ENCODE measurements at regions not wholly inside any gene's neighbourhood (a gene's known extent, or its start where the extent isn't known, plus 50 kb on each side); places are given as distances from the start of the nearest gene placed in this dataset.
"Not testable (repeated sequence)": the region's sequence is repeated elsewhere in the genome, so short reads cannot be mapped to it uniquely, and the experiment has no call there.

DNA sequence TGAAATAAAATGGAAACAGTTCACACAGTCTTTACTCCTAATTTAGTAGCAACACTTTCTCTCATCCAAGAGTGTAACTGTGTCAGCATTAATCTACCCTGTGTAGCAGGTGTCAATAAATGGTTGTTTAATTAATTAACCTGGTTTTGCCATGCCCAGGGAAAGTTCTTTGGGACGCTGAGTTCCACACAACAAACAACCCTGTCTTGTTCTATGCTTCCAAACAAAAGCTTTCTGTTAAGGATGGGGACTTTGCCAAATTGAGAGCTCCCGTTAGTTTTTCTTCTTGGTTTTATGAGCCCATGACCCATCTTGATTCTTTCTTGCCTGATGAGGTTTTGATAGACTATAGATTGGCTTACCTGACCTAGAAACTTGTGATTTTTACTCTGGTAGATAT is 530.1 kb downstream of the KCNJ2 start:
- no peak for DNase-seq (ENCODE audit: low read depth, low spot score)

DNA sequence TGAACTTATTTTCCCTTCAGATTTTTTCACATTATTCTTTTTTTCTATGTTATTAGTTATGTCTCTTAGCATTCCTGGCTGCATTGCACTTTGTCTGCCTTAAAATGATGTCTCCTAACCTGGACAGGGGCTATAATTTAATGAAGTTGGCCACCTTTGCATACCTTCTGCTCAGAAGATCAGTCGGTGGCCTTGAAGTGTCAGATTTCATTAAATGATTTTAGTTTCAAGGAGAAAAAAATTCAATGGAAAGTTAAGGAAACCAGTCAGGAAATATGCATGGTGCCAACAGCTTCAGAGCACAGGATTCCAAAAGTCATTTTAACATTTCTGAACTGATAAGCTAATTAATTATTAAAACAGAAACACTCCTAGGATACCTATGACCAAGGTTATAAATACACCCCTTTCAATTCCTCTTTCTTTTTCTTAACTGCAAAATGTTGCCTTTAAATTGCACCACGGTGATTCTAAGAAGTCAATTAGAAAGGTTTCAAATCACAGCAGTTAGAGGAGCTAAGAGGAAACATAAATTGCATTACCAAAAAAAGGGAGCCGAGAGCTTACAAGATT is 533.4 kb downstream of the KCNJ2 start:
- DNase-seq (ENCODE audit: low read depth, low spot score): no peak

DNA sequence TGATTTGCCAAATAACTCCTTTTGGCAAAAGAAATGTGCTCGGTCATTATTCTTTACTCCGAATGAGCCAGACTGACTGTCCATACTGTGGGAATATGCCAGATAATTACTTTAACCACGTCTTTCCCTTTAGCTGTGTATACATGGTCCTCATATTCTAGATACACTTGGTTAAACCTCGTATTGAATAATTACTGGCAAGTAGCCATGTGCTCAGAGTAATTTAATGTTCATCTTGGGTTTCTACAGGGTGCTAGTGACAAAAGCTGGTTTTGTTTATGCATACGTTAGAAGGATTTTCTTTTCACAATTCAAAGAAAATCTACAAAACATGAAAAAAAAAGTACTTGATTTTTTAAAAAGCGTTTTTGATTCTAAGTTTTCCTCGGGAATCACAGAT is 540.3 kb downstream of the KCNJ2 start:
- no peak for DNase-seq (ENCODE audit: low read depth, low spot score)

DNA sequence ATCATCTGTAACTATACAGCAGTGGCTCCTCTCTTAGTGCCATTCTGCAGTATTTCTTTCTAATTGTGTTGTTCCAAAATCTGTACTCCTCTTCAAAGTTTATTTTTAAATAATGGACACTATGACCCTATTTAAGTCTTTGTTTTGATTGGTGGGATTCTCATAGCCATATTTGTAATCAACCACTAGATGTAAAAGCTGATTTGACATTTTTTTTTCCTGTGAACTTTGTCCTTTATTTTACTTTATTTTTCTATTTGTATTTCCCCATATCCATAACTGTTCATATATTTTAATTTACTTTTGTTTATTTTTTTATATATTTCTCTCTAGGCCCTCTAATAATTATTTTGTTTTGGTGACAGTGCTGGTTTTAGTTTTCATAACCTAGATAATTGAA is 544.4 kb downstream of the KCNJ2 start:
- no peak for DNase-seq (ENCODE audit: low read depth, low spot score)

DNA sequence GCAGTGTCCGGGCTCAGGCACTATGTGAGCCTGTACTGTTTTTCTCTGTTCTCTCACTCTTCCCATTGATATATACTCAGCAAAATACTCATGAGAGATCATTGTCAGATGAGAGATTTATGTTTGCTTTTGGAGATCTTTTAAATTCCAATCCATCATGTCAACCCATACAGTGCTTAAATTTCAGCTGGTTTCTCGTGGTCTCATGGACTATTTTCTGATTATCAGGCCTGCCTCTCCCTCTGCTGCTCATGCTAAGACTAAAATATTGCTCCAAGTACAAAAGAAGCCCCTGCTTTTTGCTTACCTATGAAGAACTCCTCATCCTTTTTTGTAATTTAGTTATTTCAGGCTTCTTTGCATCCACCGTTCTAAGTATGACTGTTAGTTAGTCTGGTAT is 547.2 kb downstream of the KCNJ2 start:
- DNase-seq (ENCODE audit: low read depth, low spot score): no peak

DNA sequence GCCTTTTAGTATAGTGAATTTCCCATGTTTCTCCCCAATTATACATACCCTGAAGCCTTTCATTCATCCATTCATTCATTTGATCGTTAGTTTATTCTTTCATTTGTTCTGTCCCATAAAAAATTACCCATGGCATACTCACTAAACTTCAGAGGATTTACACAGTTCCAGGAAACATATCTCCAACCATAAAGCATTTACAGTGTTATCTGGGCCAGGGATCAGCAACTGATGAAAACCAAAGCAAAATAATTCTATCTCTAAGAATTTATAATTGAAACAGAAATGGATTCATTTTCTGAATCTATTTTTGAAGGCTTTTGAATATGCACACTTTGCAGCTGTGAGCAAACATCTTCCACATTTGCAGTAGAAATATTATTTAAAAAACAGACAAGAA is 547.7 kb downstream of the KCNJ2 start:
- no peak for DNase-seq (ENCODE audit: low read depth, low spot score)

DNA sequence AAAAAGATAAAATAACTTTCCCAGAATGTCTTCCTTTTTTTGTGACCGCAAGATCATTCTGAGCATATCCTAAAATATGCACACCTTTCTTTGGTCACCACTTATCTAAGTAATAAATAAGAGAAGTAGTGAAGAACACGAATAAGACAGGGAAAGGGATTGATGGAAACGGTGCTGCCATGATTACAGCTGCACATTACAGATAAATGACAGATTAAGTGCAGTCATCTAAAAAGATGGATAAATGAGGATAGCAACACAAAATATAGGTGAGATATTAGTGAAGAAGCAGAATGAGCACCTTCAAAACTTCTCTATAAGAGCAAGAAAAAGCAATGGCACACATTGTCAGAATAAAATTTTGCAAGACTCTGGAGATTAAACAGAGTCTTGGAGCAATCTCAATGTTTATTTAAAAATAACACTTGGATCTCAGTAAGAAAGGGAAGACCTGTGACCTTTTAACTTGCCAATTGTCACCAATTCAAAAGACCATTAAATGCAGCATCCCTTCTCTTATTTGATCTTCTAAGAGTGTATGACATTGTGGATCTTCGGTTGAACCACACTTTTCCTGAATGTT is 567.1 kb downstream of the KCNJ2 start:
- no peak for DNase-seq (ENCODE audit: low read depth, low spot score)

DNA sequence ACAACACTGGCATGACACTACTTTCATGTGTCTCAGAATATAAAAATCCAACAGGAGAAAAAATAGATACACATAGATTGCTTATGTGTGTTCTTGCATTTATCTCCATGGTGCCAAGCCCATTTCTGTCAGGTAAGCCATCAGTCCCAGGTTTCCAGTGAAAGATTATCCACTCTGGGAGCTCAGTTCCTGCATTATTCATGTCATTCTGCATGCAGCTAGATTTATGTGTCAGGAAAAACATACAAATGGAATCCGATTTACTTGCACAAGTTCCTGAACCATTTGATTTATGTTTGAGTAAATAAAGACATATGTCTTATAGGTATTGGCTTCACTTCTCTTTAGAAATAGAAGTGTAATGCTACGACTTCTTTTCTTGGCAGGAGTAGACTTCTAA is 569.7 kb downstream of the KCNJ2 start:
- DNase-seq (ENCODE audit: low read depth, low spot score): no peak

DNA sequence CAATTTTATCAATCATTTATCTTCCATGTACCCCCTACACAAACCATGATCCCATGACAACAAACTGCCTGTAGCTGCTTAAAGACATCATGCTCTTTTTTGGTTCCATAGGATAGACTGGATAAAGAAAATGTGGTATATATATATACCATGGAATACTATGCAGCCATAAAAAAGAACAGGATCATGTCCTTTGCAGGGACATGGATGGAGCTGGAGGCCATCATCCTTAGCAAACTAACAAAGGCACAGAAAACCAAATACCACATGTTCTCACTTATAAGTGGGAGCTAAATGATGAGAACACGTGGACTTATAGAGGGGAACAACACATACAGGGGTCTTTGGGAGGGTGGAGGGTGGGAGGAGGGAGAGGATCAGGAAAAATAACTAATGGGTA is 577.2 kb downstream of the KCNJ2 start:
- not testable (repeated sequence) for DNase-seq (ENCODE audit: low read depth, low spot score)

DNA sequence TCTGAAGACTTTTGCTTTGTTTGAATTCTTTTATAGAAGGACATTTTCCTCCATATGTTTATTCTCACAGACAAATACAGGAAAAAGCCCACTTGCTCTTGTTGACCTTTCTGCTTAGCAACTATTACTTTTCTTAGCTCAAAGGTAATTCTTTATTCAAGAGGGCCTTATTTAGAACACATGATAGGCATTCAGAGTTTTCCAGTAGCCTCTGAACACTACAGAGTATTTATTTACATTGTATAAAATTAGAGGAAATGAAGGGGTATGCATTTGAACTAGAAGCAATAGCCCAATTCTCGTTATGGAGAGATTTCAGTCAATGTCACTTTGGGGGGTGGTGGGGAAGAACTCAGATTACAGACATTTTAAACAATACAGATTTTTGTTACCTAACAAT is 581.7 kb downstream of the KCNJ2 start:
- DNase-seq (ENCODE audit: low read depth, low spot score): no peak

DNA sequence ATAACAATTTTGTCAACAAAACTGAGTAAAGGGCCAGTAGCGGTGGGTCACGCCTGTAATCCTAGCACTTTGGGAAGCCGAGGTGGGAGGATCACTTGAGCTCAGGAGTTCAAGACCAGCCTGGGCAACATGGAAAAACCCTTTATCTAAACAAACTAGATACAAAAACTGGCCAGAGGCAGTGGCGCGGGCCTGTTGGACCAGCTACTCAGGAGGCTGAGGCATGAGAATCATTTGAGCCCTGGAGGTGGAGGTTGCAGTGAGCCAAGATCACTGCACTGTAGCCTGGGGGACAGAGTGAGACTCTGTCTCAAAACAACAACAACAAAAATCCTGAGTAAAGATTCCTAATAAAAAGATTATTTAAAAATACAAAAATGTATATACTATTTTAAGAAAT is 583.1 kb downstream of the KCNJ2 start:
- peak; percentile 19 for DNase-seq (ENCODE audit: low read depth, low spot score)

DNA sequence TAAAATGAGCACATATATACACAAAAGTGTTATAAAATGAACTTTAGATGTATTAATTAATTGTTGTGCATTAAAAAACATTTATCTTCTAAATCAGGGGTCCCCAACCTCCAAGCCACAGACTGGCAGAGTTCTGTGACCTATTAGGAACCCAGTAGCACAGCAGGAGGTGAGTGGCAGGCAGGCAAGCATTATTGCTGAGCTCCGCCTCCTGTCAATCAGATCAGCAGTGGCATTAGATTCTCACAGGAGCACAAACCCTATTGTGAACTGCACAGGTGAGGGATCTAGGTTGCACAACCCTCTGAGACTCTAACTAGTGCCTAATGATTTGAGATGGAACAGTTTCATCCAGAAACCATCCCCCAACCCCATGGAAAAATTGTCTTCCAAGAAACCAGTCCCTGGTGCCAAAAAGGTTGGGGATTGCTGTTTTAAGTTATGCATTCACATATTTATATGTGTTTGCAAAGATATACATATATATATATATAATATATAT is 583.7 kb downstream of the KCNJ2 start:
- DNase-seq (ENCODE audit: low read depth, low spot score): peak; percentile 20

DNA sequence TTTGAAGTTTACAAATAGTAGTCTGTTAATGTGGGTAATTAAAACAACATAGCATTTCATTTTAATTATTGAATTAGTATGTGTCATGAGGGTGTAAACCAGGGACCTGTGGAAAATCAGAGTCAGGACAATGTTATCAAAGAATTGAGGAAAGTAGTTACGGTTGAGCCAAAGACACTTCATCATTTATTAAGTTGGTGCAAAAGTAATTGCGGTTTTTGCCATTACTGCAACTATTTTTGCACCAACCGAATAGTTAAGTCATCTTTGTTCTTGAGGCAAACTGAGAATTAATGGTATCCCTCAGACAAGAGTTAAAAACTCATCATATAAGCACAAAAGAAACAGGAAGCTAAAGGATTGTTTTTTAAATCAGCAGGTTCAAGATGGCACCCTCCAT is 593.7 kb downstream of the KCNJ2 start:
- no peak for DNase-seq (ENCODE audit: low read depth, low spot score)

DNA sequence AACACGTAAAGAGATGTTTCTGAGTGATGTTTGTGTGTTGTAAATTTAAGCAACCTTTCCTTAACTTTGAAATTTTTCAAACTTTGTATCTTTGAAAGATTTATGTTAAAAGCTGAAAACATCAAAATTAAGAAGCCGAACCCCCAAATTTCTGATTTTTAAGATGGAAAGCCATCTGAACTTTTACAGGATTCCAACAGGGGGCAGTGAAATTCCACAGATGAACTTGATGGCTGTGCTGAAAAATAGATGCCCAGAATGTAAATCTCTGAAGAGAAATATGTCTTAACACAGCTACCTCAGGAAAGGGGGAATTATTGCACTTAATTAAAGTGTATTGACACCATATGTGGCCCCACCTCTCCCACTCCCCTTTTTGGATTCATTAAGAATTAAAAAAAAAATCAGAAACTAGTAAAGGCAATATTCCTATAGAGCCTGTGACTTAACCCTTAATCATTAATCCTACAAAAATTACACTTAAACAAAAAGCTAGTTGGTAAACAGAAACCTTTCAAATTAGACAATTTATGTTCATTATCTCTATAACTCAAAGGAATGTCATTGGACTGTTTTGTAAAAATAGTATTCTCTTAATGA is 597.9 kb downstream of the KCNJ2 start:
- no peak for DNase-seq (ENCODE audit: low read depth, low spot score)

DNA sequence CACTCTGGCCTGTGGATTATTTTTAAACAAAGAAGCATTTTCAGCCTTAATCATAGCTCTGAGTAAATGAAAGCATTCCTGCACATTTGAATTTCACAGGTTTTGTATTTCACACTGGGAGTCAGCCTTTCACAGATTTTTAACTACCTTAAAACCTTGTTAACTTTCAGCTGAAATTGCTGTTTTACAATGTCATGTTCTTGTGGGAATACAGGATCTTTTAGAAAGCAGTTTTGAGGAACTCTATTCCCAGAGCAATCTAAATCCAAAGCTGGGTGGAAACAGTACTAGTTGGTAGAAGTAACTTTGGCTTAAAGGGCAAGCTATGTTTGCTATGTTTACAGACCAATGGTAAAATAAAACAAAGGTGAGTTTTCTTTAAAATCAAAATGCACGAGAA is 600.6 kb downstream of the KCNJ2 start:
- no peak for DNase-seq (ENCODE audit: low read depth, low spot score)

DNA sequence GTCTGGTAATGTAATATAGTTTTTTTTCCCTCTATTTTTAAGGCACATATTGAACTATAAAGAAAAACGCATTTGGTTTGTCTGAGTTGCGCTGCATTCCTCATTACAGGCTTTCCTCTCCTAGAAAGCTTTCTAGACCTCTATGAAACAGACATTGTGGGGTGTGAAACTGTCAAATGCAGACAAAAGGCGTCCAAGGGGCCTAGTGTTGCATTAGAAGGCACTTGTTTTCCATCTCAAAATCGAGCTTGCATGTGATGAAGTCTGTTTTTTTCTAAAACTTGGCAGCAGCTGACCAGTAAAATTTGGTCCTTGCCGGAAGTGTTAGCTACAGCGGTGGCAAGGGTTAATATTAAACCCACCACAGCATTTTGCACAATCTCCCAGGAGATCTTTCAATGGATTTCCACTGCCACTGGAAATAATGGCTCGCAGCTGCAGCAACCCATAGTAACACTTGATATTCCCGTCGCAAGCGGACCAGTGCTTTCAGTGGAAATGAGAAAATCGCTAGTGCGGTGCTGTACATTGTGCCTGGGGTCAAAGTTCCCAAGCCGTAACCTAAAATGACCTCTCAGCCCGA is 602.6 kb downstream of the KCNJ2 start:
- no peak for DNase-seq (ENCODE audit: low read depth, low spot score)

DNA sequence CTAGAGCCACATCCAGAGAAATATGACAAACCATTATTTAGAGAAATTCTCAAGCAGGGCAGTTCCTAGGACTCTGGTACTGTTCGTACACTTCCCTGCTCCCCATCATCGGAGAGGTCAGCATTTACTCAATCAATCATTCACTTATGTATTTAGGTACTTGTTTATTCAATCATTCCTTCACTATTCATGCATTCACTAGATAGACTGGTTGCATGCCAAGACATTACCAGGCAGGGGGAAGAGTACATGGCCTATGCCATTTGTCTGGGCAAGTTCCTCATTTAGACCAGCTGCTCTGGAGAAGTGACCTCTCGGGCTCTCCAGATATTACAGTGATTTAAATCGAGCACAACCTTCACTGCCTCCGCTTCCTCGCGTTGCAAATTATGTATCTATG is 603.4 kb downstream of the KCNJ2 start:
- no peak for DNase-seq (ENCODE audit: low read depth, low spot score)

DNA sequence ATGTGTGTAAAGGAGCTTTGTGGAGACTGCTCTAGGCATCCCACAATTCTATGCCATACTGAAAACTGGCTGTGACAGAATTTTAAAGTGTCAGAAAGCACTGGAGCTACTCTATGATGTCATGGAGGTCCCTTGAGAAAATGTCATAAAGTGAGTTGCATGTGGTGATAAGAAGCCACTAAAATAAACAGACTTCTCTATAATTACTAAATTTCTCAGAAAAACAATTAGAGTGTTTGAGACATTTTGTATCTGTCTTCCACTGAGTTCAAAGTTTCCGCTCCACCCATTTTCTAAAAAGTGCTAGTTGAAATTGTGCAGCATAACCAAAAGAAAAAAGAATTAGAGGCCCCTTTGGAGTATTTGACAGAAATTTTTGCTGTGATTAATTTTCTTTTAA is 603.9 kb downstream of the KCNJ2 start:
- DNase-seq (ENCODE audit: low read depth, low spot score): no peak

DNA sequence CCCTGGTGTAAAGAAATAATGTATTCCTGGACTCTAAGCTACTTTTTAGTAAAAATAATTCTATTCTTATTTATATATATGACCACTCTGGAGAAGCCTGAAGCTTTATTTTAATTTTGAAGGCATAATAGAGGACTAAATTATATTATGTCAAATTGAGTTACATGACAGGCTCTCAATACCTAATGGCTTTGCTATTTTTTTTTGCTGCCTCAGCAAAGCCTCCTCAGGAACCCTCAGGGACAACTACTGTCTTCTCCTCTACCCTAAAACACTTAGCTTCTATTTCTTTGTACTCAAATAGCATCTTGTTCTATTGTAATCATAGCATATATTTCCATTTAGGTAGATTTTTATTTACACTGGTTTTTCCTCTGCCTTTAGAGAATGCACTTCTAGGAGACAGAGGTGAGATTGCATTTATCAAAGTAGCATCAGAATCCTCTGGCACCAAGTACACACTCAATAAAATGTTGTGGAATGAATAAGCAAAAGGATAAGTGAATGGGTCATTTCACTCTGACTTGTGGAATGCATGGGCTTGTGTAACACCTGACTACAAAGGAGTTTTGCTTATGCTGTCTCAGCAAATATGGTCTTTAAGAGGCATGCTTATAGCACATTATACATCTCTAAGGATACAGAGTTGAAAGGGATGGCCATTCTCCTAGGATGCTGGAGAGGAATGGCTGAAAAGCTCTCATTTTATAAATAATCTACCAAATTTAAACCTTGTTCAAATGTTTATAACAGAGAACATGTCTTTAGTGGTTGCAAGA is 605.2 kb downstream of the KCNJ2 start:
- DNase-seq (ENCODE audit: low read depth, low spot score): no peak

DNA sequence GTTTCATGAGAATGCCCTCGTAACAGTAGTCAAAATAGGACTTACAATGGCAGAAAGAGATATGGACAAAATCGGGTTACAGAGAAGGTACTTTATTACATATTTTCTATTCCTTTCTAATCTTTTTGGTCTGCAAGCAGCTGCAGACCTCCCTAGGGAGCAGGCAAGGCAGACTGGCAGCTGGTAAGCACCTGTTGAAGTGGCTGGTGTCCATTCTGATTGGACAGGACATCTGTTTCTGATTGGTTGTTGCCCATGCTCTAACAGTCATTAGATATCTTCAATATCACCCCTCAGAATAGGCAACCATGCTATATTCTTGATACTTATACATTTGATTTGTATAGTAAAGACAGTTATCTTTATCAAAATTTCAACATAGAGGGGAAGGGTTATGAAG is 606.3 kb downstream of the KCNJ2 start:
- no peak for DNase-seq (ENCODE audit: low read depth, low spot score)

DNA sequence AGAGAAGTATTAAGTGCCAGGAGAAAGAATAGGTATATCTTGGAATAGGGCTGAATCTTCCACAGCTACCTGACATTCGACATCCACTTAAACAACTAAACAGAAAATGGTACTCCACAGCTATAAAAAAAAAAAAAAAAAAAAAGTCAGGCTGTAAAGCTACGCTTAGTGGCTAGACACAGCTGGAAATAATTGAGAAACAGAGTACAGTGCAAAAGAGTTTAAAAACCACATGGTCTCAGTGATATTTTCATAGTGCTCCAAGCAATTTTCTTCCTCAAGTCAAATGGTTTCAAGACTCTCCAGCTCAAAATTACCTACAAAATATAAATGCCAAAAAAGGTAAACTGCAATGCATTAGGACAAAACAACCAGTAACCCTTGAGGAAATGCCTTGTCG is 607.1 kb downstream of the KCNJ2 start:
- no peak for DNase-seq (ENCODE audit: low read depth, low spot score)

DNA sequence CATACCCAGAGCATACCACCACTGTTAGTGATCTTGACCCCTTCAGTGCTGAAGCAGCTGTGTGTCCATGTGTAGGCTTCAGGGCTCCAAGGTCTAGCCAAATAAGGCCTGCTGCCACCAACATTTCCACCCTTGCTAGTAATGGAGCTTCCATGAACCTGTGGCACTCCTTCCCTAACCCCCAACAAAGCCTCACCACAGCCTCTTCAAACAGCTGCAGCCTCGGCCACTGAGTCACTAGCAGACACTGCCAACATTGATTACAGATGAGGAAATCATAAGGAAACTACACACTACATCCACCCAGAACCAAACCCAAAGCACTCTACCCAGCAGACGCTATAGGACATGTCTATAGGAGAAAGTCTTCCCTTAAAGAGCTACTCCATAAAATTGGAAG is 610.7 kb downstream of the KCNJ2 start:
- DNase-seq (ENCODE audit: low read depth, low spot score): no peak
